GM21360 (cell line): ENCODE measurements at regions not wholly inside any gene's neighbourhood (a gene's known extent, or its start where the extent isn't known, plus 50 kb on each side); places are given as distances from the start of the nearest gene placed in this dataset.
A peak's percentile ranks its signal among the peaks of the same experiment; 100 is the strongest.

ENCODE experiments used
- ATAC-seq: cut with Tn5 transposase; IDR thresholded peaks from one replicate; pipeline ENCODE4 v1.9.1; 2021; ENCODE audit warnings: mild to moderate bottlenecking, moderate library complexity; ENCODE audit not compliant: unreplicated experiment

DNA sequence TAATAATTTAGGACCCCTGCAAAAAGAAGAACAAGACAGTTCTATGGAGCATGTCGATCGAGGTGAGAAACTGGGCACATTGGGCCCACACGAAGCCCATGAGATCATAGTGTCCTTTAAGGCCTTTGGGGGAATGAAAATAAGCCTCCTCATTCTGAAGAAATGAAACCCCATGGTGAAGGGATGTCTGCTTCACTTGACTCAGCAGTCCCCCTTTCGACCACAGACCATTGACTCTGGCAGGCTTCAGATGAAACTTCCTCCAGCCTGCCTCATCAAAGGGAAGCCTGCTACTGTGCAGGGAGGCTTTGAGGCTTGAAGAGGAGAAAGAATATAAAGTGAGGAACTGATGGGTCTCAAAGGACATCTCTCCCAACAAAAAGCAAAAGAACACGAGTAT lies 144.2 kb upstream of the FBXL4 start:
- peak; percentile 92 for ATAC-seq

DNA sequence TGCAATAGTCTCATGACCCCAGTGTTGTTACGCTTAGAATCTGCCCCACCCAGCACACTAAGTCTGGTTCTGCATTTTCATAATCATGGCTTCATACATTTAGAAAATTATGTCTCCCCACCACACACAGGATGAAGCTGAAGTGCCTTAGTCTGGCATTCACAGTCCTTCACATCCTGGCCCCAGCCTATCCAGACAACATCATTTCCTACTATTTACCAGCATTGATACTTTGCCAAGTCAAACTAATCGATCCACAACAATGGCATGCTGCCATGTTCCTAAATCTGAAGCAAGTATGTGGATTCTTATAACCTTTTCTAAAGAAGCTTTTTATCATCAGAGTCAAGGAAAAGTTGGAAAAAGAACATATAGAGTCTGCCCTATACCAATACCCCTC lies 132.4 kb upstream of the FBXL4 start:
- no peak for ATAC-seq

DNA sequence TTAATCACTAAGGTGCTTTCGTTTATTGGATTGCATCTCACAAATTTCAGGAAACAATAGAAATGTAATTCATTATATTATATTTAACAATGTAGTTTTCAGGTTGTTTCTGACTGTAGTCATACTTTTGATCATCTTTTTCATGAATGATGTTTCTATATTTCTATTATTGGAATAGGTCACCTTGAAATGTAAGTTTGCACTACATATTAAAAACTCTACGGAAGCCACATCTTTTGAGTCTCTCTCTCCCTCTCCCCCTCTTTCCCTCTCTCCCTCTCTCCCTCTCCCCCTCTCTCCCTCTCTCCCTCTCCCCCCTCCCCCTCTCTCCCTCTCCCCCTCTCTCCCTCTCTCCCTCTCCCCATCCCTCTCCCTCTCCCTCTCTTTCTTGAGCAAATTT lies 131.3 kb upstream of the FBXL4 start:
- no peak for ATAC-seq

GRCh38 chr6:99073223-99073622 lies 125.5 kb upstream of the FBXL4 start:
- ATAC-seq, result no peak

- ATAC-seq, result no peak
These were observed 118.3 kb upstream of the FBXL4 start for GRCh38 chr6:99066044-99066443.

- ATAC-seq, result no peak
These were observed 117.1 kb upstream of the FBXL4 start for GRCh38 chr6:99064834-99065233.

GRCh38 chr6:99036672-99037071 lies 88.9 kb upstream of the FBXL4 start:
- ATAC-seq, result no peak

DNA sequence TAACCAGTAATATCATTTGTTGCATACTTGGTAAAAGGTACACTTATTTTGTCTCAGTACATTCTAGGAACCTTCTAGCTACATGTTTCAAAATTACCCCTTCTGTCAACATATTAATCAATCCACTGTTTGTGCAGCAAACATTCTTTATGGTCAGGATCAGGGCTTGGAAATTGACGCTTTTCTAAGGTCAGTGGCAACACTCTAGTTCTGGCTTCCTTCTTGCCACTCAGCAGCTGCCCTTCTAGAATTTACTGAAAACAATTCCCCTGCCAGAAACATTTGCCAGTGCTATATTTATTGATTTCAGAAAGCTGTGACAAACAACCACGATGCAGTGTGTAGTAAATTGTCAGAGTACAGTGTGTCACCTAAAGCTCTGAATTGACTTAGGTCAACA lies 84.7 kb upstream of the FBXL4 start:
- no peak for ATAC-seq

DNA sequence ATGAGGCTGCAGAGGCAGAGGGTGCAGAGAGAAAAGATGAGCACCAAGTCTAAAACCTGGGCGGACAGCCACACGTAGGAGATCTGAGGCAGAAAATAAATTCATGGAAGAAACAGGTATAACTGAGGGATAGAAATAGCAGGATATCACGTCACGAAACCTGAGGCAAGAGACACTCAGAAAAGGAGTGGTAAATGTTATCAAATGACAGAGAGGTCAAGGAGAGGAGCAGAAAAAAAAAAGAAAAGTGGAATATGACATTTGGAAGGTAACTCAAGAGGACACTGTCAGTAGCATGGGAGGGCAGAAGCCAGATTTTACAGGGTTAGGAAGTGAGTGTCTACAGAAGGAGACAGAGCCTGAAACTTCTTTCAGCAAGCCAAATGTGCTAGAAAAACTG lies 84.2 kb upstream of the FBXL4 start:
- ATAC-seq, result no peak

GRCh38 chr6:99030915-99031314 lies 83.2 kb upstream of the FBXL4 start:
- no peak for ATAC-seq

- no peak for ATAC-seq
These were observed 78.4 kb upstream of the FBXL4 start for GRCh38 chr6:99026135-99026534.

DNA sequence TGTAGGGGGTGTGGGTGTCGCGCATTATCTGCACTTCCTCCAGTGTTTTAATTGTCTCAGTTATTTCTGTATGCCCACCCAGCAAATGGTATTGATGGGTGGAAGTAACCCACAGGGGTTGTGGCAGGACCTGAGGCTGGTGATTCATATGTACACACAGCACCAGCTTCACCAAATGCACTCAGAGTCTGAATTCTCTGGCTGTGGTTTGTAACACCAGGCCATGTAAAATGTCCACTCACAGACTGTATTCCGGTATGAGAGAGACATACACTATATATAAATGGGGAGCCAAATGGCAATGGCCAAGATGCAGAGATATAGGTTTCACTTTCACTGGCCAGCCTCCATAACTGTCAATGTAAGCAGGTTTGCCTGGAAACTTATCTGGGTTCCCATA lies 76.3 kb upstream of the FBXL4 start:
- no peak for ATAC-seq

DNA sequence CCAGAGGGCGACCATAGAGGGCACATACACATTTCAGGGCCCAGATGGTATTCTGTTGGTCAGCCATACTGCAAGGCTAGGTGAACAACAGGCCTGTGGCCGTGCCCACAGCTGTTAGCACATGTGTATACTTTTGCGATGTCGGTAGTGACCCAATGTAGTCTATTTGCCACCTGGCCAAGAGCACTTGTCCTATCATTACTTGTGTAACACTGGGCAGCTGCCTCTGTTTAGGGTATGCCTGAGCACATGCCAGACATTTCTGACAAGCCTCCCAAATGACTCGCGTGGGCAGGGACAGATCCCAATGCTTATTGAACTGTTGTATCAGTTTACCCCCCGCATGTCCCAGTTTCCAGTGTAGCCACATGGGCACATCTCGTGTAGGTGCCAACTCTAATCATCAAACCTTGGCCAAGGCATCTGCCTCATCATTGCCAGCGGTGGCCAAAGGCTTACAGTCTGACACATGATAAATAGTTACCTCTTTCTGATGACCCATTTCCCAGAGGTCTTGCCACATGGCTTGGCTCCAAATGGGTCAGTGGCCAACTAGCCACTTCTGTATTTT lies 74.4 kb upstream of the FBXL4 start:
- ATAC-seq, result no peak

DNA sequence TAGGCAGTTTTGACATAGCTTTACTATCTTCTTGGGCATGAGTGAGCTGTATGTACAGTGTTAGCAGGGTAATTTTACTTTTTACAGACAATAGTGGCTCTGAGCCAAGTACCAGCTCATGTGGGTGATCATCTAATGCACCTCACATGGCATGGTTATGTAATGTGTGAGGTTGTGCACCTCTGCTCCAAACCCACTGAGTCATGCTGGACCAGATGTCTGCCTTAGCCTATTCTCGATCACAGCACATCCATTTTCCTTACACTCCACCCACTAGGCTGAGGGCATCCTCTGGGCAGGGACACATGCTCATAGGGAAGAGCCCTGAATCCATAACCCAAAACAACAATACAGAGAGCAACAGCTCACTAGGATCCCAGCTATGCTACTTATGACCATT lies 71.6 kb upstream of the FBXL4 start:
- ATAC-seq, result no peak

DNA sequence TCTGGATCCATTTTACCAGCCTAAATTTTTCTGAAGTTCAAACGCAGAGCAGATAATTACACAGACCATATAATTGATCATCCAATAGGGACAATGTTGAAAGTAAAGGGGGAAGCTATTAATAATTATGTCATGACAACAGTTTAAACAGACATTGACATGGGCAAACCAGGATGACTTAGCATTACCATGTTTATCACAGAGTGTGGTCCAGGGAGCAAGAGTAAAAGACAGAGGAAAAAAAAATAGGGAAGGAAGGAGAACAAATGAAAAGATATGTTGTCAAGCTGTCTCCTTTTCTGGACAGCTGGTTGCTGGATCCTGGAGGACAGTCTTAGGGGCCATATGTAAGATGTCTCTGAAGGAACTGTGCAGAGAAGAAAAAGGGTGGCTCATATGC lies 69.4 kb upstream of the FBXL4 start:
- ATAC-seq, result no peak

DNA sequence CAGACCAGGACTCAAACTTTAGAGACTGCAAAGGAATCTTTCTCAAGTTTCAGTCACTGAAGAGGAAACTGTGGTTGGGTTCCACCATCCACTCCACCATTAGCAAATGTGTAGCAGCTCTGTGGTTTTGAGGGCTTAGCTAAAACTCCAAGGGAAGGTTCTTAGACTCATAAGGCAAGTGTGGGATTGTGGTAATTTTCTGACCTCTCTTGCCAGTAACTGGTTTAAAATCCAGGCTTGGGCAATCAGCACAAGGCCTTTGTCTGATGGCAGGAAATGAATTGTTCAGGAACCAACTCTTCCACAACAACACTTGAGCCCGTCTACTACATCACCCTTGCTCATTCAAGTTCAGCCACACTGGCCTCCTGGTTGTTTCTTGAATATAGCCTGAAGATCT lies 68.6 kb upstream of the FBXL4 start:
- ATAC-seq, result no peak

DNA sequence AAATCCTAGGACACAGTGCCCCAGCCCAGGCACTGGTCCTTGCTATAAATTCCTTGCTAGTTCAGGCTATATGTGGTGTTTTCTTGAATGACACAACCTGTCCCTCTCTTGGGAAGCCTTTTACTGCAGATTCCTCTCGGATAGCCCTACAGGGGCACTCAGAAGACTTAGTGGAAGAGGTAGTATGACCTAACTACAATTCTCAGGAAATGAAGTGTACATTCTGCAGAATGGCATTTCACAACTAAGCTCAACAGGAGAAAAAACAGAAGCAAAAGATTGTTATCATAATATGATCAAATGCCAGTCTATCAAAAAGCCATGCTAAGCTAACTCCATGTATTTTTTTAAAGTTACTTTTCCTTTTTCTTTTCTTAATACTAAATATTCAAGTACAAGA lies 66.3 kb upstream of the FBXL4 start:
- no peak for ATAC-seq

DNA sequence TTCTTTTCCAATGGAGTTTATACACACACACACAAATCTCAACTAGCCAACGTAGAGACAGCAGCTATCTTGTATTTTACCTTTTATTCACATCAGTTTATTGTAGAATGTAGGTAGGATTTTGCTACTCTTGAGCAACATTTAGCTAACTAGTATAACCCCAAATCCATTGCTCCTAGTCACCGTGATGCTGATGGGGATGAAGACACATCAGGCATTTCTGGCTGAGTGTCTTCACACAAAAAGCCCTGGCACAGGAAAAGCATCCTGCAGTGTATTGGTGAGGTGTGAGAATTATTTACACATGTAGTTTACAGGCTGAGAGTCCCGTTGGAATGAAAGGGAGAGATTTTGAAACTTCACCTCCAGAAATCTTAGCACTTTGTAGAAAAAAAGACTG lies 65.9 kb upstream of the FBXL4 start:
- no peak for ATAC-seq

GRCh38 chr6:99013145-99013544 lies 65.4 kb upstream of the FBXL4 start:
- ATAC-seq, result no peak

GRCh38 chr6:99011151-99011550 lies 63.4 kb upstream of the FBXL4 start:
- ATAC-seq, result no peak

- ATAC-seq, result no peak
These were observed 55.1 kb upstream of the FBXL4 start for GRCh38 chr6:99002831-99003230.

- ATAC-seq, result no peak
These were observed 50.4 kb upstream of the FBXL4 start for GRCh38 chr6:98998103-98998502.
